CMK (cell line): ENCODE measurements at regions not wholly inside any gene's neighbourhood (a gene's known extent, or its start where the extent isn't known, plus 50 kb on each side); places are given as distances from the start of the nearest gene placed in this dataset.

Source experiments
- DNase-seq: peaks from one replicate; pipeline ENCODE4 v3.0.0-alpha.2; 2010; ENCODE audit warnings: low read depth

DNA sequence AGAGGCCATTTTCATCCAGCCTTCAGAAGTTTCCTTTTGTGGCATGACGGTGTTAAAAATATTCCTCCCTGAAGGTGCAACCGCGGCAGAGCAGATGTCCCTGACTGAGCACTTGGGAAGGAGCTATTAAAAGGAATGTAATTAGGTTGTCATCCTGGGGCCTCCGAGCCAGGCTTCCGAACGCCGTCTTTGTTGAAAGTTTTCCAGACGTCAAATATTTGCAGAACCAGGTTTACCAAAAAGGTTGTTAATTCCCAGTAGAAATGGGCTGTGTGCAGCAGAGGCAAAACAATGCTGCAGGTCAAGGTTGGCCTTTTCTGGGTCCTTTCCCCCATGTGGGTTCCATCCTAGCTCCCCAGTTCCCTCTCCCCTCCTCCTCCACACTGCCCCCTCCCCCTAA lies 88.8 kb upstream of the CALM2 start:
- no peak for DNase-seq

DNA sequence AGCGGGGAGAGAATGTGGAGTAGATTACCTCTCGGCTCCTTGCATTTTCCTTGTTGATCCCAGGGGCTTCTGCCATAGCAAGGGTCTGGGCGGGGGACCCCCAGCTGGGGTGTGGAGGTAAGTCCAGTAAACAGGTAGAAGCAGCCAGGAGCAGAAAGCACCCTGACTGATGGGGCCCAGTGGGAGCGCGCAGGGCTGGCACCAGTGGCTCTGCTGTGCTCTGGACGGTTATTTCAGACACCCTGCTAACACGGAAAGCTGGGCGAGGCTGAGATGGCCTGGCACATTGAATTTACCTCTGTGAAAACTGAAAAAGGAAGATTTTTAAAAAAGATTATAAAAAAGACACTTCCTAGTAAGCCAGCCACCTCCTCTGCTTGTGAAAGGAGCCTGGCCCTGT lies 88.4 kb upstream of the CALM2 start:
- DNase-seq, result no peak

GRCh38 chr2:47264143-47264542 lies 87.8 kb upstream of the CALM2 start:
- no peak for DNase-seq

DNA sequence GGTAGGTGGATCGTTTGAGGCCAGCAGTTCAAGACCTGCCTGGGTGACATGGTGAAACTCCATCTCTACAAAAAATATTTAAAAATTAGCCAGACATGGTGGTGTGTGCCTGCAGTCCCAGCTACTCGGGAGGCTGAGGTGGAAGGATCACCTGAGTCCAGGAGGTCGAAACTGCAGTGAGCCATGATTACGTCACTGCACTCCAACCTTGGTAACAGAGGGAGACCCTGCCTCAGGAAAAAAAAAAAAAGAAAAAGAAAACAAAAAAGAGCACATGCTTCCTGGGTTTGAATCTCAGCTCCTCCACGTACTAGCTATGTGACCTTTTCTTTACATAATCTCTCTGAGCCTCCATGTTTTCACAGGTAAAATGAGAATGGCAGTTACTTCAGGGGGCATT lies 86.3 kb upstream of the CALM2 start:
- DNase-seq, result no peak

DNA sequence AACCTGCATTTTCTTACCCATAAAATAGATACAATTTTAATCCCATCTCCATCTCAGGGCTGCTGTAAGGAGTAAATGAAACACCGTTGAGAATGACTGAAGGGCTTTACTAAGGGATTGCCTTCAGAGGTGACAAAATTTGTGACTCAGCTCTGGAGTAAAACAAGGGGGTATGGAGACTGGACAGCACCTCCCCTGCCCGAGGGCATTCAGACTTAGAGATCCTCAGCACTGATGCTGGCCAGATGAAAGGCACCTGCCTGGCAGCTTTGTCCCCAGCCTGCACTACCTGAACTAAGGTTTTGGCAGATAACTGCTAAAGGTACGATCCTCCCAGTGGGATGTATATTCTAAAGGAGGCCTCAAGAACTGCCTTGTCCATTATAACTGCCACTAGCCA lies 84.7 kb upstream of the CALM2 start:
- DNase-seq, result no peak

- DNase-seq, result no peak
Measured at GRCh38 chr2:47259829-47260228, 83.5 kb upstream of the CALM2 start.

GRCh38 chr2:47257946-47258348 lies 81.6 kb upstream of the CALM2 start:
- DNase-seq, result no peak

- no peak for DNase-seq
Measured at GRCh38 chr2:47256416-47257087, 80.2 kb upstream of the CALM2 start.

DNA sequence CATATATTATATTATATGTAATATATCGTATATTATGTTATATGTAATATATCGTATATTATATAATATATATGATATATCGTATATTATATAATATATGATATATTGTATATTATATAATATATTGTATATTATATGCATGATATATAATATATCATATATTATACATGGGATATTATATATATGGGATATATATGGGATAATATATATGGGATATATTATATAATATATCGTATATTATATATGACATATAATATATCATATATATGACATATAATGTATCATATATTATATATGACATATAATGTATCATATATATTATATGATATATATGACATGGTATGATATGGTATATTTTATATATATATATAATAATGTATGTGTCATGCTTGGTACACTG lies 79.5 kb upstream of the CALM2 start:
- no peak for DNase-seq

DNA sequence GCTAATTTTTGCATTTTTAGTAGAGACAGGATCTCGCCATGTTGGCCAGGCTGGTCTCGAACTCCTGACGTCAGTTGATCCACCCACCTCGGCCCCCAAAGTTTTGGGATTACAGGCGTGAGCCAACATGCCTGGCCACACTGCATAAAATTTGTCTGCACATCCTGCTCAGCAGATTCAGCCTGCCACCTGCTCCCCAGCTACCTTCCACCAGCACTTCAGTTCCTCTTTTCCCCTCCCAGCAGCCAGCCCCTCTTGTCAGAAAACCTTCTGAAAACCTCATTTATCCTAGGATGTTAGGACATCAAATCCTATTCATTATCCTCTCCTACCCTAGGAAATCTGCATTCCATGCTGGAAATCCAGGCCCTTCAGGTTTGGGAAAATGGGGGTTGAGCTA lies 78.2 kb upstream of the CALM2 start:
- no peak for DNase-seq

DNA sequence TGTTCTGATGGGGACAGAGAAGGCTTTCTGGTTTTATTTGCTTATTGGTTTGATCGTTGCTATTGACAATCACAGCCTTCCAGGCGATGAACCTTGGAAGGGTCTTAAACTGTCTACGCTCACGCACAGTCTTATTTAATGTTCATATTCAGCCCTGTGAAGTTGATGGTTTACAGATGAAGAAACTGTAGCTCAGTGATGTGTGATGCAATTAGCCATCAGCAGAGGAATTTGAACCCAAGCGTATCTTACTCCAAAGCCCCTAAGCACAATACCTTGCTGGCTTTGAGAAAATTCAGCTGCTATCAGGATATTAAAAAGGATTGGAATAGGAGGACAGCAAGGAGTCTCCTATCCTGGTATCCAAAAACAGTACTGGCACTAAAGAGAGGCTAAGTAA lies 77.1 kb upstream of the CALM2 start:
- no peak for DNase-seq

GRCh38 chr2:47251404-47251675 lies 75.0 kb upstream of the CALM2 start:
- no peak for DNase-seq

DNA sequence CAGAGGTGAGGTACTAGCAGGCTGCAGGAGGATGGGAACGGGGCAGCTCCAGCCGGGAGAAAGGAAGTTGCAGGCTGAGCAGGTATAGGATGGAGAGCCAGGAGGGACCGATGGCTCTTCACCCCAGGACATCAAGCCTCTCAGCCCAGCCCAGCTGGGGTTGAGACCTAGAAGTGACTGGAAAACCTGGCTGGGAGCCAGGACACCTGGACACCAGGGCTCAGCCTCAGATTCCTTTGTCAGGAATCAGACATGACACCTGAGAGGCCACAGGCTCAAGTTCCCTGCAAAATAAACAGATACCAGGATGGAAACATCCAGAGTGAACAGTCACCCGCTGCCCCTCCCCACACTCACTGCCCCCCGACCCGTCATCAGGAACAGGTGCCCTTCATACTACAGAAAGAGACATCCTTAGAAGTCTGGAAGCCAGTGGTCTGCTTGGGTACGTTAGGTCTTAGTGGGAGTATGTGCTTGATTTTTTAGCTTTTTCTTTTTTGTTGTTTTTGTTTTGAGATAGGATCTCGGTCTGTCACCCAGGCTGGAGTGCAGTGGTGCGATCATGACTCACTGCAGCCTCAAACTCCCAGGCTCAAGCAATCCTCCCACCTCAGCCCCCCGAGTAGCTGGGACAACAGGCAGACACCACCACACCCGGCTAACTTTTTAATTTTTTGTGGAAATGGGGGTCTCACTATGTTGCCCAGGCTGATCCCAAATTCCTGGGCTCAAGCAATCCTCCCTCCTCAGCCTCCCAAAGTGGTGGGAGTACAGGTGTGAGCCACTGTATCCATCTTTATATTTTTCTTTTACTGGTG lies 74.5 kb upstream of the CALM2 start:
- DNase-seq, result no peak

DNA sequence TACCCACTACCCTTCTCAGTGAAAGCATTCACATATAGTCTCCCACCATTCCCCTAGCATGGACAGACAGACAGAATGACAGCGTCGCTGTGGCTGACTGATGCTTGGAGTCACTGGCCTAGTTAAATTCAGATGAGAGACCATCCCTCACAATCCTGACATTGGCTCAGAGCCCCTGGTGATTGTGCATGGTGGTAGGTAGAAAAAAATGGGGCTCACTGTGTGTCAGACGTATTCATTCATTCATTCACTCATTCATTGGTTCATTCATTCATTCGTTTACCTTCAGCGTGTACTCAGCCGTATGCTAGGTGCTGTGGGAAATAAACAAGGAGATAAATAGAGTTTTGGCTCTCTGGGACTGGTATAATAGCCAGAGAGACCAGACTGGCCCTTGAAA lies 73.6 kb upstream of the CALM2 start:
- no peak for DNase-seq

DNA sequence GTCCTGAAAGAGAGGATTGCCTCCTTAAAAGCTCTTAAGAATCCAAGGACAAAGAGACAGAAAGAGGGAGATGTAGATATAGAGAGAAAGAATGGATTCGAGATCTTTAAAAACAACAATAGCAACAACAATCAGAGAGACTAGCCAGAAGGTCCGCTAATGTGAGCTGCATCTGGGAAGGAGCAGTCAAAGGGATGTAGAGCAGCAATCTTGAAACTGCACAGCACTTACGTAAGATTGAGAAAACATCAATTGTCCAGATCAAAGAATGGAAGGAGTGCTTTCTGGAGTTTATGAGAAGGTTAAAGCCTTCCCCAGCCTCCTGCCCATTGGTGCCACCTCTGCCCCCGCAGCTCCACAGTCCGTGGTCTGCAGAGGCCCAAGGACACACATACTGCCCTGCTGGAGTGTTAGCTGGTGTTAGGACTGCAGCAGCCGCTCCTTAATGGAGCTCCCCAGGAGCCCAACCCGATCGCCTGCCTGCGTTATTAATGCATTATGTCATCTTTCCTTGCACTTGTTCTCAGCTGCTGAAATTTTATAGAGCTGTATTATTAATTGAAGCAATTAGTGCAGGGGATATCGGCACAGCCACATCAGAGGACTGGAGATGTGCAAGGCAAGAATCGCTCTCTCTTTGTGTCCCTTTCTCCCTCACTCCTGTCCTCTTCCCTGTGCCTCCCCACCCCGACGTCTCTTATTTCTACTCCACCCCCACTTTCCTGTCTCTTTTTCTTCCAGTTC lies 73.0 kb upstream of the CALM2 start:
- no peak for DNase-seq

- no peak for DNase-seq
Measured at GRCh38 chr2:47243596-47244323, 67.4 kb upstream of the CALM2 start.

DNA sequence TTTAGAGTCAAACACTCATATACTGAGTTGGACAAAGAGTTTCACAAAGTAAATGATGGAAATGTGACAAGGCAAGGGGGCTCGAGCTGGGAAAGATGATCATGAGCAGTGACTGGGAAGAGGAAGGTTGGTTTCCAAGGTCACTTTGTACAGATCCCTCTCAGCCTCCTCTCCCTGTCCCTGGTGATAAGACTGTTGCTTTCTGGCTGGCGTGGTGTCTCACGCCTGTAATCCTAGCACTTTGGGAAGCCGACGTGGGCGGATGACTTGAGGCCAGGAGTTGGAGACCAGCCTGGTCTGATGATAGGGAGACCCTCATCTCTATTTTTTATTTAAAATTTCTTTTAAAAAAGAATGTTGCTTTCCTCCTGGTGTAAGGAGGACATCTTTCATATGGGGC lies 65.4 kb upstream of the CALM2 start:
- no peak for DNase-seq

DNA sequence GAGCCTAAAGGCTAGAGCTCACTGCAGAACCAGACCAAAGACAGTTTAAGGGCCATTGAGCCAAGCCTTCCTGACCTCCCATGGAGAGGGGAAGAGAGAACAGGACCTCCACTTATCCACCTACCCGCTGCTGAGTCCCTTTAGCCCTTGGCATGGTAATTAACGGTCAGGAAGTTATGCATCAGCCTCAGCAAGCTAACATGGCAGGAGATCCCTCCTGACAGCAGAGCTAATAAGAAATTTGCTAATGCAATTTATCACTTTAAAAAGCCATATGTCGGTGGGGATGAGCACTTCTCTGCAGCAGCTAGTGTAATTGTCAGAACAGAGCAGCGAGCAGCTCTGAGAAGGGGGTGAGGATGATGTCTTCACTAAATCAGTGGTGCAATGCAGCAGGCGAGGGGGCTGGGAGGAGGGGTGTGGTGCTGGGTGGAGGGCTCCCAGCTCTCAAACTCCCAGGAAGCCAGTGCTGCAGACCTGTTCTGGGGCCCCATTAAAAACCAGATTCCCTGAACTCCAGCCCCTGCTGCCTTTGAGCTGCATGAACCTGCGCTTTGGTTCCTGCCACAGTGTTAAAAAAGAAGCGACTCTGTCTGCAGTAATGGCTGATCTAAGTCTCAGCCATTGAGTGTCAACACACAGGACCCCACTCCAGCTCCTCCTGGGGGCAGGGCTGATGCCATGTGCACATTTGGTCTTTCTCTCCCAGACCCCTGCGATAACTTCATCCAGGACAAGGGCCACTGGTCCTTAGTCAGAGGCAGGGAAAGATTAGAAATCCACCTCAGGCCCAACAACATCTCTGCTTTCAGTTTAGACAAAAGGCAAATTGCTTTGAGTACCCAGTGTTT lies 63.0 kb upstream of the CALM2 start:
- DNase-seq, result no peak

DNA sequence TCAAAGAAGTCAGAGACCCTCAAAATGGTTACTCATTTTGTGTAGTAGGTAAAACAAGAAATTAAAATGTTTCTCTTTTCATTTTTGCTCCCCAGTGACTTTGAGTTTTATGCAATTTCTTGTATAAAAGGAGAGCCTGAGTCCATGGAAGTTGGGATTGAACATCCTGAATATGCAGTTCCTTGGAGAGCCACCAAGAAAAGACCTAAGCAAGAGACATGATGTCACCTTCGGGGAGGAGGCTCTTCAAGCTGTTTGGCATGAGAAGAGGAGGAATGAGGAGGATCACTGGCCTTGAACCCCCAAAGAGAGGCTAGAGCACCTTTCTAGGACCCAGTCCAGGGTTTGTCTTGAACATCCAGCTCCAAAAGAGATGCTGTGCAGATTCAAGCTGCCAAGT lies 62.3 kb upstream of the CALM2 start:
- no peak for DNase-seq

- no peak for DNase-seq
Measured at GRCh38 chr2:47237375-47238334, 61.3 kb upstream of the CALM2 start.
